Left lung (tissue), 4 donors: ENCODE measurements at regions not wholly inside any gene's neighbourhood (a gene's known extent, or its start where the extent isn't known, plus 50 kb on each side); places are given as distances from the start of the nearest gene placed in this dataset.

Experiments
- ATAC-seq: fragments of 200-7000 bp; cut with Tn5 transposase; one replicate; pipeline ENCODE4 v1.9.1; 2020; ENCODE audit warnings: moderate library complexity
- DNase-seq, 4 donors: peaks; one replicate each; pipeline ENCODE4 v3.0.0-alpha.2; 2013 to 2020
- H3K27ac ChIP-seq, 2 donors: fragments of 200-600 bp; sonication (generic) in 1 of 2; one replicate each; pipeline versions ENCODE4 v1.5.0 to v1.8.0; 2020 to 2021
- H3K27me3 ChIP-seq, 2 donors: fragments of 200-600 bp; sonication (generic) in 1 of 2; one replicate each; pipeline versions ENCODE4 v1.5.0 to v1.8.0; 2020 to 2021
- H3K36me3 ChIP-seq, 2 donors: fragments of 200-600 bp; sonication (generic) in 1 of 2; one replicate each; pipeline versions ENCODE4 v1.5.0 to v1.8.0; 2020 to 2021
- H3K4me1 ChIP-seq, 2 donors: fragments of 200-600 bp; one replicate each; pipeline ENCODE4 v1.8.0; 2021
- H3K4me3 ChIP-seq, 2 donors: fragments of 200-600 bp; sonication (generic) in 1 of 2; one replicate each; pipeline versions ENCODE4 v1.5.0 to v1.8.0; 2020 to 2021; ENCODE audit warnings: mild to moderate bottlenecking in 1 of 2
- H3K9me3 ChIP-seq, 2 donors: fragments of 200-600 bp; sonication (generic) in 1 of 2; one replicate each; pipeline versions ENCODE4 v1.5.0 to v1.8.0; 2020 to 2021
- intact Hi-C, 2 donors: fragments of 100-400 bp; cut with DNase I; formaldehyde crosslinking; loops; one replicate each; pipeline versions ENCODE4 v1.11.2 to v1.14.2; 2022
- TF ChIP-seq, protein P1 (sequence below), 2 donors: fragments of 200-600 bp; sonication (generic) in 1 of 2; IDR thresholded peaks; one replicate each; pipeline versions ENCODE4 v1.5.0 to v1.8.0; 2021; ENCODE audit warnings: antibody characterized with exemption in 2 of 2
- donor health status: DM: no; HTN: yes; CAD: no.
- donor health status: DM: no; HTN: no; CAD: no.

- Histone ChIP-seq H3K9me3 (peaks cover 0 to 80% of the 10 kb centered on the region in 2 donors), H3K4me3 (no peak overlapping the region), H3K36me3 (no peaks in the 10 kb centered on the region), H3K27me3 (no peaks in the 10 kb centered on the region), H3K27ac (no peak overlapping the region), H3K4me1 (no peaks in the 10 kb centered on the region)
- peak in 1 of 4 donors; percentile 70 for DNase-seq
- no peak for ATAC-seq
- intact Hi-C loops, result no loop called here
- TF ChIP-seq, protein P1, sequence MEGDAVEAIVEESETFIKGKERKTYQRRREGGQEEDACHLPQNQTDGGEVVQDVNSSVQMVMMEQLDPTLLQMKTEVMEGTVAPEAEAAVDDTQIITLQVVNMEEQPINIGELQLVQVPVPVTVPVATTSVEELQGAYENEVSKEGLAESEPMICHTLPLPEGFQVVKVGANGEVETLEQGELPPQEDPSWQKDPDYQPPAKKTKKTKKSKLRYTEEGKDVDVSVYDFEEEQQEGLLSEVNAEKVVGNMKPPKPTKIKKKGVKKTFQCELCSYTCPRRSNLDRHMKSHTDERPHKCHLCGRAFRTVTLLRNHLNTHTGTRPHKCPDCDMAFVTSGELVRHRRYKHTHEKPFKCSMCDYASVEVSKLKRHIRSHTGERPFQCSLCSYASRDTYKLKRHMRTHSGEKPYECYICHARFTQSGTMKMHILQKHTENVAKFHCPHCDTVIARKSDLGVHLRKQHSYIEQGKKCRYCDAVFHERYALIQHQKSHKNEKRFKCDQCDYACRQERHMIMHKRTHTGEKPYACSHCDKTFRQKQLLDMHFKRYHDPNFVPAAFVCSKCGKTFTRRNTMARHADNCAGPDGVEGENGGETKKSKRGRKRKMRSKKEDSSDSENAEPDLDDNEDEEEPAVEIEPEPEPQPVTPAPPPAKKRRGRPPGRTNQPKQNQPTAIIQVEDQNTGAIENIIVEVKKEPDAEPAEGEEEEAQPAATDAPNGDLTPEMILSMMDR (IDR thresholded peaks at IDR 0.05), result no peak
Observed at GRCh38 chr16:35746281-35746962, 2287.0 kb downstream of the TP53TG3F start.

DNA sequence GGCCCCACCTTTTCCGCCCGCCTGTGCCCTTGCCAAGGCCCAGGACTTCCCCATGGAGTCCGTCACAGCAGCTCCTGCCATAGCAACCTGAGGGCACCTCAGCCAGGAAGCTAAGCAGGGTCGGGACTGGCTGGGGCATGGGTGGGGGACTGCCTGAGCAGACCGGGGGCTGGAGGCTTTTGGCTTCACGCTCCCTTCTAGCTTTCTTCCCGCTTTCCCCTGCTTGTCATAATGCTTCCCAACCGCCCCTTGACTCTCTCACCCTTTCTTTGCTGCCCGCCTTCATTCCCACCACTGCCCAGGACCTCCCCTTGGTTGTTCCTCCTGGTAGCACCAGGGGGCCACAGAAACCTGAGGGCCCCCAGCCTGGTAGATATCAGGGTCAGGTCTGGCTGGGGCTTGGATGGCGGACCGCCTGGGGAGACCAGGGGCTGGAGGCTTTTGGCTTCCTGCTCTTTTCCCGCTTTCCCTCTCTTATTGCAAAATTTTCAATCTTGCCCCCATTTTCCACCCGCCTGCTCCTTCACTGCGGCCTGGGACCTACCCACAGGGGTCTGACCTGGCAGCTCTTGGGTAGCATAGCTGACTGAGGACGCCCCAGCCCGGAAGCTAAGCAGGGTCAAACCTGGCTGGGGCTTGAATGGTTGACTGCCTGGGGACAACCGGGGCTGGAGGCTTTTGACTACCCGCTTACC is 2287.7 kb downstream of the TP53TG3F start:
- Histone ChIP-seq H3K4me1 (no peaks in the 10 kb centered on the region), H3K4me3 (no peak overlapping the region), H3K27ac (no peak overlapping the region), H3K9me3 (peaks cover 0 to 87% of the 10 kb centered on the region in 2 donors), H3K36me3 (no peaks in the 10 kb centered on the region), H3K27me3 (no peaks in the 10 kb centered on the region)
- ATAC-seq (no peak), DNase-seq (peak in 1 of 4 donors; percentile 51)
- intact Hi-C loops, result no loop called here
- TF ChIP-seq, protein P1 (IDR thresholded peaks at IDR 0.05), result no peak

GRCh38 chr16:35747658-35748455 is 2288.4 kb downstream of the TP53TG3F start:
- no peaks in the 10 kb centered on the region for H3K27me3 ChIP-seq
- H3K36me3 ChIP-seq, result no peaks in the 10 kb centered on the region
- no peak overlapping the region for H3K4me3 ChIP-seq
- no peak overlapping the region for H3K27ac ChIP-seq
- no peaks in the 10 kb centered on the region for H3K4me1 ChIP-seq
- TF ChIP-seq, protein P1 (IDR thresholded peaks at IDR 0.05), result no peak
- intact Hi-C loops, result no loop called here
- peaks cover 0 to 89% of the 10 kb centered on the region in 2 donors for H3K9me3 ChIP-seq
- ATAC-seq, result no peak
- DNase-seq, result peak in 1 of 4 donors; percentile 40

- no peak for ATAC-seq
- no peaks in the 10 kb centered on the region for H3K27me3 ChIP-seq
- peaks cover 0 to 90% of the 10 kb centered on the region in 2 donors for H3K9me3 ChIP-seq
- H3K36me3 ChIP-seq, result no peaks in the 10 kb centered on the region
- TF ChIP-seq, protein P1 (IDR thresholded peaks at IDR 0.05), result no peak
- no peaks in the 10 kb centered on the region for H3K4me1 ChIP-seq
- peak in 1 of 4 donors; percentile 70 for DNase-seq
- intact Hi-C loops, result no loop called here
- no peak overlapping the region for H3K27ac ChIP-seq
- no peak overlapping the region for H3K4me3 ChIP-seq
Observed at GRCh38 chr16:35748621-35749252, 2289.3 kb downstream of the TP53TG3F start.
